GM21360 (cell line): ENCODE measurements at regions not wholly inside any gene's neighbourhood (a gene's known extent, or its start where the extent isn't known, plus 50 kb on each side); places are given as distances from the start of the nearest gene placed in this dataset.
"Not testable (repeated sequence)": the region's sequence is repeated elsewhere in the genome, so short reads cannot be mapped to it uniquely, and the experiment has no call there.

ENCODE experiments used
- ATAC-seq: cut with Tn5 transposase; IDR thresholded peaks from one replicate; pipeline ENCODE4 v1.9.1; 2021; ENCODE audit warnings: mild to moderate bottlenecking, moderate library complexity; ENCODE audit not compliant: unreplicated experiment

GRCh38 chr1:242914729-242915128 lies 340.4 kb downstream of the CEP170 start:
- ATAC-seq = not testable (repeated sequence)

GRCh38 chr1:242912855-242913254 lies 342.2 kb downstream of the CEP170 start:
- not testable (repeated sequence) for ATAC-seq

GRCh38 chr1:242900558-242900957 lies 354.5 kb downstream of the CEP170 start:
- ATAC-seq = not testable (repeated sequence)

GRCh38 chr1:242890192-242890741 lies 364.8 kb downstream of the CEP170 start:
- no peak for ATAC-seq

DNA sequence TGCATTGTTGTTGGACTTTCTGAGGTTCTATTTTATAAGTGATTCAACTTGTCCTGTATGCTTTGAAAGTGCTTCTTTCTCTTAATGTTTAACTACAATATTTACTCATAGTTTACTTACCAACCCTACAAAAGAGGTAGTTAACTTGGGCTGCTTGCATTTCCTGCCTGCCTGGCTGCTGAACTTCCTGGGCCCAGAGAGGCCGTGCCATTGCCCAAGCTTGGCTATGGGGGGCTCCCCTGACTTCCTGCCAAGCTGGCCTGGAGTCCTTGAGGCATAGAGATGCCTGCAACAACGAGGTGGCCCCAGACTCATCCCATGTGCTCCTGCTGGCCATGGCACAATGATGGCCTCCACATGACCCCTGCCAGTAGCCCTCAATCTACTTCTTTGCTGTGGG lies 361.6 kb upstream of the PLD5 start:
- no peak for ATAC-seq

DNA sequence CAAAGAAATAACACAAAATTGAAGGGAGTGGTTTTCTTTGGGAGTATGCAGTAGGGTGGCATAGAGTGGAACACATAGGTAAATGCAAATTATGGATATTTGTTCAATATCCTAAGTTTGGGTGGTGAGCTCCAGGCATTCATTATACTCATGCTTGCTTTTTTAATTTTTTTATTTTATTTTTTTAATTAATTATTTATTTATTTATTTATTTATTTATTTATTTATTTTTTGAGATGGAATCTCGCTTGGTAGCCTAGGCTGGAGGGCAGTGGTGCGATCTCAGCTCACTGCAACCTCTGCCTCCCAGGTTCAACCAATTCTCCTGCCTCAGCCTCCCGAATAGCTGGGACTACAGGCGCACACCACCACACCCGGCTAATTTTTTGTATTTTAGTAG lies 355.5 kb upstream of the PLD5 start:
- ATAC-seq = not testable (repeated sequence)

DNA sequence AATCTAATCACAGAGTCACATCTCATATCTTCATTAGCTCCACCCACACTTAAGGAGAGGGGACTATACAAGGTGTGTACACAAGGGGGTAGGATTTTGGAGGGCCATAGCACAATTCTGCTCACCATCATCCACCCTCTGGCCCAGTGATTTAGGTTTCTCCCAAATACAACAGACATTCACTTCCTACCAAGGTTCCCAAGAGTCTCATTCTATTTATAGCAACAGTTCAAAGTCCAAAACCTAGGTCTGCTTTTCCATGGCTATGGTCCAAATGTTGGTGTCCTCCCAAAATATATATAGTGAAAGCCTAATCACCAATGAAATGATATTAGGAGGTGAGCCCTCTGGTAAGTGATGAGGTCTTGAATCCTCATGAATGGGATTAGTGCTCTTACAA lies 353.2 kb upstream of the PLD5 start:
- no peak for ATAC-seq

GRCh38 chr1:242877229-242877628 lies 352.7 kb upstream of the PLD5 start:
- ATAC-seq = no peak

- no peak for ATAC-seq
These were observed 351.5 kb upstream of the PLD5 start for GRCh38 chr1:242876030-242876429.

GRCh38 chr1:242873661-242874060 lies 349.2 kb upstream of the PLD5 start:
- no peak for ATAC-seq

GRCh38 chr1:242872521-242872920 lies 348.0 kb upstream of the PLD5 start:
- no peak for ATAC-seq

DNA sequence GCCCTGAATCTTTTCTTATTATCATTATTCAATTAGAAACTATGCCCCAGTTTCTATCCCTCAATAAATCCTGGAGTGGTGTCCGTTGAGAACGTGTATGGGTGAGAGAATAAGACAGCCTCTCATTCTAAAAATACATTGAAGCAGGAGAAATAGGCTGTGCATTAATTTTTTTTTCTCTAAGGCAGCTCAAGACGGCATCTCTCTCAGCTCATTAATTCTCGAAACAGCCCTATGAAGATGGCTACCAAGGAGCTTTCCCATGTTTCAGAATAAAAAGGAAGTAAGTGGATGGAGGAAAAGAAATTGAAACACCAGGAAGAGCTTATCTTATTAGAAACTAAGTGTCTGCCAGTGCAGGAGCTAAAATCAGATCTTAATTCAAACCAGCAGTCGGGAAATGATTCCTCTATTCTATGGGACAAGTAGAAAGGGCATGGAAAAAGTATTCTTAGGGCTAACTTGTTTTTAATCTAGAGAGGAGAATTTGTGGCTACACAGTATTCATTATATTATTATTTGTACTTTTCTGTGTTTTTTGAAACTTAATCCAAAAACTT lies 347.1 kb upstream of the PLD5 start:
- ATAC-seq = no peak

GRCh38 chr1:242870966-242871365 lies 346.5 kb upstream of the PLD5 start:
- no peak for ATAC-seq

DNA sequence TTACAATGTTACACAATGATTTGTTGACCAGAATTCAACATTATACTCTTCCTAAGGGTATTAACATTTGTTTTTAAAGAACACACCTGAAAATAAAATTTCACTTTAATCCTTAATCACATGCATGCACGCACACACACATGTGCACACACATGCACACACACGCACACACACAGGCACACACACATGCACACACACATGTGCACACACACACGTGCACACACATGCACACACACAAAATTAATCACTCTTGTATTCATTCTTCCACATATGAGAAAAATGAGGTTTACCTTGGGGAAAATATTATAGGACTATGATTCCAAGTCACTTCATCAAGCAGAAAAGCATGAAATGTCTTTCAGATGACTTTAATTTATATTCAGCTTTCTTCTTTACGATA lies 331.8 kb upstream of the PLD5 start:
- no peak for ATAC-seq

DNA sequence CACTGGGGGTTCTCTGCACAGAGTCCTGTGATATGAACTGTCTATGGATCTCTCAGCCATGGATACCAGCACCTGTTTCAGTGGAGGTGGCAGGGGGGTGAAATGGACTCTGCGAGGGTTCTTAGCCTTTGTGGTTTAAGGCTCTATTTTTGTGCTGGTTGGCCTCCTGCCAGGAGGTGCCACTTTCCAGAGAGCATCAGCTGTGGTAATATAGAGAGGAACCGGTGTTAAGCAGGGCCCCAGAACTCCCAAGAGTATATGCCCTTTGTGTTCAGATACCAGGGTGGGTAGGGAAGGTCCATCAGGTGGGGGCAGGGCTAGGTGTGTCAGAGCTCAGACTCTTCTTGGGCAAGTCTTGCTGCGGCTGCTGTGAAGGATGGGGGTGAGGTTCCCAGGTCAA lies 330.0 kb upstream of the PLD5 start:
- ATAC-seq = no peak

DNA sequence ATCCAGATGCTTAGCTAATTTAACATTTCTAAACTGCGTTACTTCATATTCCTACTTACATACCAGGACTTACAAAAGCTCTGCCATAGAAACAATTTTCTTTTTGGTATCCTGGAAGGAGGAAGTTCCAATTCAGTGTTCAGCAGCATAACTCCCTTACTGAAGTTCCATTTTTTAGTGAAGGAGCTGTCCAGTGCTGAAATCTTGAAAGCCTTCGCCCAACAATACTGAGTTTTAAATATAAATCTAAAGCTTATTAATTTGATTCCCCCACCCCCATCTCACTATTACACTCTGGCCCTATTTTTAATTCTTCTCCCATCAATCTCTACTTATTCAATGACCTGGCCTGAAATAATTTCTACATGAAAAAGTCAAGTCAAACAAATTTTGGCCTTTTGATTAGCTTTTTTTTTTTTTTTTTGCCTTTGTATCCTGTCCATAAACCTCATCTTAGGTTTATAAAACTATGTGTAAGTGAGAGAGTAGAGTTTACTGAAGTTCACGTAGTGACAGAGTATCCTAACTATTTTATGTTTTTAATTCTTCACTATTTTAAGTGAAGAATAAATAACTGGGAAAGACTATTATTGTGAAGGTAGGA lies 323.0 kb upstream of the PLD5 start:
- no peak for ATAC-seq

GRCh38 chr1:242842094-242842493 lies 317.6 kb upstream of the PLD5 start:
- ATAC-seq = no peak

DNA sequence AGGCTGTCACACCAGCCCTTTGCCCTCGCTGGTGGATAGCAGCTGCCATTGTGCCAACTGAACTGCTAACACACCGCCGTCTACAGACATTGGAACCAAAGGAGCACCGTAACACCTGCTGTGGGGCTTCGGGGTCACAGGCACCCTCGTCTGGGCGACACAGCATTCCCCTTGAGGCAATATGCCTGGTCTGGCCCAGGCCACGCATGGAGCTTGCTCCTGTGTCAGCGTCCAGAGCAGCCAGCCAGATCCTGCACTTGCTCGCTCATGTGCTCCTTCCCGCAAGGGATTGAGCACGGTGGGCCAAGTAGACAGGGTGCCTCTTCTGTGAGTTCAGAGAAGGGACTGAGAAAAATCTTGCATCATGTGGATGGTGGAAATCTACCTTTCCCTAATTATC lies 314.6 kb upstream of the PLD5 start:
- ATAC-seq = no peak

DNA sequence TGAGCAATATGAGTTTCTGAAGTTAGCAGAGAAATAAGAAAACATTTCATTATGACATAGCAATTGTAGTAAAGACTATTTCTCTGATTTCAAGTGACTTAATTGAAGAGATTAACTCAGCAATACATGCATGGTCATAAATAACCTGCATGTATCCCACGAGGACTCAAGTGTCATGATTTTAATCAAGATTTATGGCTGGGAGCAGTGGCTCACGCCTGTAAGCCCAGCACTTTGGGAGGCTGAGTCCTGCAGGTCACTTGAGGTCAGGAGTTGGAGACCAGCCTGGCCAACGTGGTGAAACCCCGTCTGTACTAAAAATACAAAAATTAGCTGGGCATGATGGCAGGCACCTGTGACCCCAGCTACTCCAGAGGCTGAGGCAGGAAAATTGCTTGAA lies 311.9 kb upstream of the PLD5 start:
- ATAC-seq = no peak

- ATAC-seq = no peak
These were observed 304.3 kb upstream of the PLD5 start for GRCh38 chr1:242828828-242829227.

- no peak for ATAC-seq
These were observed 303.7 kb upstream of the PLD5 start for GRCh38 chr1:242828199-242828598.

- no peak for ATAC-seq
These were observed 303.0 kb upstream of the PLD5 start for GRCh38 chr1:242827538-242827937.
